ENCODE measurements at regions not wholly inside any gene's neighbourhood (a gene's known extent, or its start where the extent isn't known, plus 50 kb on each side); places are given as distances from the start of the nearest gene placed in this dataset.
"Not testable (repeated sequence)": the region's sequence is repeated elsewhere in the genome, so short reads cannot be mapped to it uniquely, and the experiment has no call there.

DNA sequence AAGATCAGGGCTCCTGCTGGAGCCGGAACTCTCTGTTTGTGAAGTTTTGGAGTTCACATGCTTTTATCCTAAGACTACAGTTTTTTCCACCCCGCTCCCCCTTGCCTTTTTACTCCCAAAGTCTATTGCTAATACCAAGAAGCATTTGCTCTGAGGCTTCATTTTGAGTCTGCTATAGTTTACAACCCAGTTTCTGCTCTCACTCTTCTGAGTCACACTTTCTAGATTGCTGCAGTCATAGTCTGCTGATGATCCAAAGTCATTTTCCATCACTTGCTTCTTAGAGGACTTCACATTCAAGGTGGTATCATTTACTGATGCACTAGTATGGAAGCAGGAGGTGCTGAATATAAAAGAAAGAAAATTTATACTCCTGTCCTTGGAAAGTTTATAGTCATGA is 937.4 kb downstream of the IGSF11 start:
- intact Hi-C loops (cut with DNase I): no loop called here
- DNase-seq (ENCODE audit: low spot score) (no peak), ATAC-seq (no peak)

GRCh38 chr3:118097660-118098059 is 937.0 kb downstream of the IGSF11 start:
- DNase-seq (ENCODE audit: low spot score) (no peak), ATAC-seq (no peak)
- intact Hi-C loops (cut with DNase I): no loop called here

GRCh38 chr3:118098827-118099226 is 935.8 kb downstream of the IGSF11 start:
- DNase-seq (ENCODE audit: low spot score) (no peak), ATAC-seq (no peak)
- intact Hi-C loops (cut with DNase I): no loop called here

GRCh38 chr3:118101891-118102290 is 932.8 kb downstream of the IGSF11 start:
- DNase-seq (ENCODE audit: low spot score) (no peak), ATAC-seq (no peak)
- intact Hi-C loops (cut with DNase I): no loop called here

DNA sequence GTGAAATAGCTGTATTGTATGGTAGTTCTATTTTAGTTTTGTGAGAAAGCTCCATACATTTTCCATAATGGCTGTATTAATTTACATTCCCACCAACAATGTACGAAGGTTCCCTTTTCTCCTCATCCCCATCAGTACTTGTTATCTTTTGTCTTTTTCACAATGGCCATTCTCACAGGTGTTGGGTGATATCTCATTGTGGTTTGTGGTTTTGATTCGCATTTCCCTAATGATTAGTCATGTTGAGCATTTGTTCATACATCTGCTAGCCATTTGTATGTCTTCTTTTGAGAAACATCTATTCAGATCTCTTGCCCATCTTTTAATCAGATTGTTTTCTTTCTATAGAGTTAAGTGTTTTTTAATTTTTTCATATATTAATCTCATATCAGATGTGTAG is 931.9 kb downstream of the IGSF11 start:
- intact Hi-C loops (cut with DNase I): no loop called here
- DNase-seq (ENCODE audit: low spot score): no peak
- no peak for ATAC-seq

GRCh38 chr3:118108201-118108600 is 926.4 kb downstream of the IGSF11 start:
- intact Hi-C loops (cut with DNase I): no loop called here
- no peak for DNase-seq (ENCODE audit: low spot score)
- no peak for ATAC-seq

GRCh38 chr3:118108769-118109168 is 925.9 kb downstream of the IGSF11 start:
- no peak for DNase-seq (ENCODE audit: low spot score)
- intact Hi-C loops (cut with DNase I): no loop called here
- ATAC-seq: no peak

DNA sequence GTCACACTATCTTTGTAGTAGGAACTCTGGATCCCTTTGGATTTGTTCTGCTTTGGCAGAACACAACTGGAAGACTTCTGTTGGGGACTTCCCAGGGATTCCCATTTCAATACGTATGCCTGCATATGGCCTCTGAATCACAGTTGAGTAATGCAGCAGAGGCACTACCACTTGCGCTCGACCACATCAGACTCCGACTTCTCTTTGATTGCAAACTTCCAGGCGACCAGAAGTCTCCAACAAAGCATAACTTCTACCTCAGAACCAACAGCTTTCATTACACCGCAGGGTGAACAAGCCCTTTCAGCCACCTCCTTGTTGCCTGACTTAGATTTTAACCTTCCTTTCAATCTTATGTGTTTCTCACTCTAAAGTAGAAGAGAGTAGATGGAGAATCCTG is 924.4 kb downstream of the IGSF11 start:
- intact Hi-C loops (cut with DNase I): no loop called here
- no peak for ATAC-seq
- no peak for DNase-seq (ENCODE audit: low spot score)

DNA sequence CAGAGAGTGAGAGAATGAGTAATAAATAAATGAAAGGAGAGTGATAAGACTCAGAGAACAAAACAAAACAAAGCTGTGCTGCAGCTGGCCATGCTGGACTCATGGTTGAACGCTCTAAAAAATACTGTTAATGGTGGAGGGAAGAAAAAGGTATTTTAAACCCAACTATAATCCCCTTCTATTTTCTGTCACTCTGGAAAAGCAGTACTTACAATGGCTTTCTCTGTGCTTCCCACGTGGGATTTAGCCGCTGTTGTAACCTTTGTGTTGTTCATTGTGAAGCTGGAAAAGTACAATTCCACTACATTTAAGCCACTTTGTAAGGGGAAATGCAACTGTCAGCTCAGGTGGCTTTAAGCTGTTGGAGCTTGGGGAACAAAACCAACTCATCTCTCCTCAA is 917.7 kb downstream of the IGSF11 start:
- DNase-seq (ENCODE audit: low spot score) (no peak), ATAC-seq (no peak)
- intact Hi-C loops (cut with DNase I): no loop called here

DNA sequence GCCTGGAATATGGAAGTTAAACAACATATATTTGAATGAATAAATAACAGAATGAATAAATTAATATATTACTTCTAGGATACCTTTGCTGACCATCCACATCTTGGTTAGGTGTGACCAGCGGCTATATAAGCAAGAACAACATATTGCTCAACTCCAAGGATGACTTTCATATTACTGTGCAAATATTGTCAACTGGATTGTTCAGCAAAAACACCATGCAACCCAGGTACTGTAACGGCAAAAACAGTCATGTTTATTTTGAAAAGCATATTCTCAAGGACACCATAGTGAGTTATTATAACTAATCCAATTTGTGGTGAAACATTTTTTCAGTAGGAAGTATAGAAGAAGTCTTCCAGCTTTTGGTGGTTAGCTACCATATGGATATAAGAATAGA is 907.9 kb downstream of the IGSF11 start:
- DNase-seq (ENCODE audit: low spot score) (no peak), ATAC-seq (no peak)
- intact Hi-C loops (cut with DNase I): no loop called here

DNA sequence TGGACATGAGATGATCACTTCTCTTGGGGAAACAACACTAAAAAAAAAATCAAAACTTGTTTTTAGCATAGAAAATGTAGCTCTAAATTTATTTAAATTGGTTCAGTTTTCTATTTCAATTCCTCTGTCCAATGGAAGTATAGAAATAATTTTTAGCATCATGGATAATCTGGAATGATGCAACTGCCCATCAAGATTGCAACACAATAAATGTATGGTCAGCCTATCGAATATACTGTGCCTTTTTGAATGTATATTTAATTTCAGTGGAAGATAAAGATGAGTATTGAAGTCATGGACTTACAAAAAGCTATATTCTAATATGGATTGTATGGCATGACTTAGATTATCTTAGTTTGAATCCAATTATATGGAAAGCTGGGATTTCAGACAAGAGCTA is 906.7 kb downstream of the IGSF11 start:
- intact Hi-C loops (cut with DNase I): no loop called here
- ATAC-seq (no peak), DNase-seq (ENCODE audit: low spot score) (no peak)

GRCh38 chr3:118128886-118129285 is 905.8 kb downstream of the IGSF11 start:
- DNase-seq (ENCODE audit: low spot score) (no peak), ATAC-seq (no peak)
- intact Hi-C loops (cut with DNase I): no loop called here

- intact Hi-C loops (cut with DNase I): no loop called here
- DNase-seq (ENCODE audit: low spot score): no peak
- no peak for ATAC-seq
Observed at GRCh38 chr3:118137778-118138177, 896.9 kb downstream of the IGSF11 start.

- intact Hi-C loops (cut with DNase I): no loop called here
- no peak for ATAC-seq
- no peak for DNase-seq (ENCODE audit: low spot score)
Observed at GRCh38 chr3:118144919-118145318, 889.7 kb downstream of the IGSF11 start.

GRCh38 chr3:118146658-118147375 is 887.8 kb downstream of the IGSF11 start:
- intact Hi-C loops (cut with DNase I): no loop called here
- ATAC-seq: no peak
- no peak for DNase-seq (ENCODE audit: low spot score)

DNA sequence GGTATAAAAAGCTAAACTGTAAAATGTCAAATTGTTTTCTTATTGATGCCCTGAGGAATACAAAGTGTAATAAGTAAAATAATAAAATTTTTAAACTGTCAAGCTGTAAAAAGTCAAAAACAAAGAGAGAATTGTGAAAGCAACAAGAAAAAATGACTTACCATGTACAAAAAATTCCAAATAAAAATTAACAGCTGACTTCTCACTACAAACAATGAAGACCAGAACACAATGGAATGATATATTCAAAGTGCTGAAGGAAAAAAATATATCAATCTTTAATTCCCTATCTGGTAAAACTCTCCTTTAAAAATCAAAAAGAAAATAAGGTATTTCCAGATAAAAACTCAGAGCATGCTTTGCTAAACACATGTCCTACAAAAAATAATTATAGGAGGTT is 883.5 kb downstream of the IGSF11 start:
- DNase-seq (ENCODE audit: low spot score) (no peak), ATAC-seq (no peak)
- intact Hi-C loops (cut with DNase I): no loop called here

DNA sequence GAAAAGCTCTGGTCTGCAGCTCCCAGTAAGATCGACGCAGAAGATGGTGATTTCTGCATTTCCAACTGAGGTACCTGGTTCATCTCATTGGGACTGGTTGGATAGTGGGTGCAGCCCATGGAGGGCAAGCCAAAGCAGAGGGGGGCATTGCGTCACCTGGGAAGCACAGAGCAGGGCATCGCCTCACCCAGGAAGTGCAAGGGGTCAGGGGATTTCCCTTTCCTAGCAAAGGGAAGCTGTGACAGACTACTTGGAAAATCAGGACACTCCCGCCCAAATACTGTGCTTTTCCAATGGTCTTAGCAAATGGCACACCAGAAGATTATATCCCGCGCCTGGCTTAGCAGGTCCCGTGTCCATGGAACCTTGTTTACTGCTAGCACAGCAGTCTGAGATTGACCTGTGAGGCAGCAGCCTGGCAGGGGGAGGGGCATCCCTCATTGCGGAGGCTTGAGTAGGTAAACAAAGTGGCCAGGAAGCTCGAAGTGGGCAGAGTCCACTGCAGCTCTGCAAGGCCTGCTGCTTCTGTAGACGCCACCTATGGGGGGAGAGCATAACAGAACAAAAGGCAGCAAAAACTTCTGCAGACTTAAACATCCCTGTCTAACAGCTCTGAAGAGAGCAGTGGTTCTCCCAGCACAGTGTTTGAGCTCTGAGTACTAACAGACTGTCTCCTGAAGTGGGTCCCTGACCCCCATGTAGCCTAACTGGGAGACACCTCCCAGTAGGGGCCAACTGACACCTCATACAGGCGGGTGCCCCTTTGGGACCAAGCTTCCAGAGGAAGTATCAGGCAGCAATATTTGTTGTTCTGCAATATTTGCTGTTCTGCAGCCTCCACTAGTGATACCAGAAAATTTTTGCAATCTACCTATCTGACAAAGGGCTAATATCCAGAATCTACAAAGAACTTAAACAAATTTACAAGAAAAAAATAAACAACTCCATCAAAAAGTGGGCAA is 871.7 kb downstream of the IGSF11 start:
- intact Hi-C loops (cut with DNase I); DNase-seq (ENCODE audit: low spot score); ATAC-seq: not testable (repeated sequence)

GRCh38 chr3:118165413-118165812 is 869.2 kb downstream of the IGSF11 start:
- DNase-seq (ENCODE audit: low spot score) (no peak), ATAC-seq (no peak)
- intact Hi-C loops (cut with DNase I): no loop called here

- intact Hi-C loops (cut with DNase I): no loop called here
- ATAC-seq (no peak), DNase-seq (ENCODE audit: low spot score) (no peak)
Observed at GRCh38 chr3:118167571-118167970, 867.1 kb downstream of the IGSF11 start.

GRCh38 chr3:118168175-118168574 is 866.5 kb downstream of the IGSF11 start:
- intact Hi-C loops (cut with DNase I): no loop called here
- DNase-seq (ENCODE audit: low spot score): no peak
- ATAC-seq: no peak

All from sciatic nerve (tissue), 2 donors.